ENCODE measurements at regions not wholly inside any gene's neighbourhood (a gene's known extent, or its start where the extent isn't known, plus 50 kb on each side); places are given as distances from the start of the nearest gene placed in this dataset.
A peak's percentile ranks its signal among the peaks of the same experiment; 100 is the strongest.
"Not testable (repeated sequence)": the region's sequence is repeated elsewhere in the genome, so short reads cannot be mapped to it uniquely, and the experiment has no call there.

DNA sequence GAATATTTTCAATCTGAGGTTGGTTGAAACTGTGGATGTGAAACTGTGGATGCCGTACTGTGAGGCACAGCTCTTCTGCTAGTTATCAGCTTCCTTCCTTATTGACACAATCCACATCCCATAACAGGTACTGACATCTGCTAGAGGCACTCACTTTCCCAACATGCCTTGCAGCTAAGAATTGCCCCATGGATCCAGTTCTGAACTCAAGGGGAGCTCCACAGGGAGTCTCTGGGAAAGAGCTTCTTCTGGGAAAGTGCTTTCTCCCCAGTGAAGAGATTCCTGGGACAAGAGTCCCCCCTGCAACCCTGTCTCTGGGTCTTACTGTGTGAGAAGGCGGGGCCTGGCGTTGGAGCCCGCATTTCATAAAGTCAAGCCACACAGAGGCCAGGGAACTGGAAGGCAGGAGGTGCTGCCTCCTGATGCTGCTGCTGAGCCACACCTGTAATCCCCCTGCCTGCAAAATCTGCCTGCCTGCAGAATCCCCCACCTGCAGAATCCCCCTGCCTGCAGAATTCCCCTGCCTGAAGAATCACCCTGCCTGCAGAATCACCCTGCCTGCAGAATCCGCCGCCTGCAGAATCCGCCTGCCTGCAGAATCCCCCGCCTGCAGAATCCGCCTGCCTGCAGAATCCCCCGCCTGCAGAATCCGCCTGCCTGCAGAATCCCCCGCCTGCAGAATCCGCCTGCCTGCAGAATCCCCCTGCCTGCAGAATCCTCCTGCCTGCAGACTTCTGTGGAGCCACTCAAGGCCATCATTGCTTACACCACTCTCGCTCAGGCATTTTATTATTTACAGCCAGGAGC lies 305.4 kb downstream of the FOXL1 start:
- DNase-seq (ENCODE audit: low read depth, low spot score), result no peak

DNA sequence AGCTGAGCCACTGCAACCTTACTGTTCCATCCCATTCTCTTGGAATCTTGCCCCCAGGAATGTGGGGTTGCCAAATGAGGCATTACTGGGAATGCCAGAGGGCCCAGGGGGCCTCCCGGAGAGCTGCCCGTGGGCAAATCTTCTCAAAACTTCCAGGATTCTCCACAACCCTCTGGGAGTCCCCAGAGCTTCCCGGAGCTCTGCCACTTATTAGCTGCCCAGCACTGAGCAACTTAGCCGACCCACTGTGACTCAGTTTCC lies 306.0 kb downstream of the FOXL1 start:
- DNase-seq (ENCODE audit: low read depth, low spot score), result peak; percentile 53

DNA sequence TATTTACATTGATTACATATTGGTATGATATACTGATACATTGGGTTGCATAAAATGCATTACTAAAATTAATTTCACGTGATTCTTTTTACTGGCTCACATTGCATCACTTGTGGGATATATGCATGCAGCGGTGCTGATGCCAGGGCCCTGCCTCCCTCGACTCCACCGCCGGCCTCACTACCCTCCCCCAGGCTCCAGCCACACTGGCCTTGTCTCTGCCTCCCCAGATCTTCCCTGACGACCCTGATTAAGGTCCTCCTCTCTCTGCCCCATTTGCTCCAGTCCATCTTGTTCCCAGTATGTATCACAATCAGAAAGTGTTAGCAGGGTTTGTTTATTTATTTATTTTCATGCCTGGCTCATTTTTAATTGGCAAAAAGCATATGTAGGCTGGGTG lies 306.8 kb downstream of the FOXL1 start:
- no peak for DNase-seq (ENCODE audit: low read depth, low spot score)

DNA sequence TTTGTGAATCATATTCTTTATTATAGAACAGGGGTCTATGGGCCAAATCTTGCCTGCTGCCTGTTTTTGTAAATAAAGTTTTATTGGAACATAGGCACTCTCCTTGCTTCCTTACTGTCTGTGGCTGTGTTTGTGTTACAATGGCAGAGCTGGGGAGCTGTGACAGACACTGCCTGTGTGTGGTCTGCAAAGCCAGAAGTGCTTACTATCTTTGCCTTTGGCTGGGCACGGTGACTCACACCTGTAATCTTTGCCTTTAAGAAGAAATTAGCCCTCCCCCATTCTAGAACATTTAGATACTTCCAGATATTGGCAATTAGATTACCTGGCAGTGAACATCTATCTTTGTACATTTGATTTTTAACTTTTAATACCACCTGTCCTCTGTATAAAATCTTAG lies 308.3 kb downstream of the FOXL1 start:
- DNase-seq (ENCODE audit: low read depth, low spot score), result no peak

DNA sequence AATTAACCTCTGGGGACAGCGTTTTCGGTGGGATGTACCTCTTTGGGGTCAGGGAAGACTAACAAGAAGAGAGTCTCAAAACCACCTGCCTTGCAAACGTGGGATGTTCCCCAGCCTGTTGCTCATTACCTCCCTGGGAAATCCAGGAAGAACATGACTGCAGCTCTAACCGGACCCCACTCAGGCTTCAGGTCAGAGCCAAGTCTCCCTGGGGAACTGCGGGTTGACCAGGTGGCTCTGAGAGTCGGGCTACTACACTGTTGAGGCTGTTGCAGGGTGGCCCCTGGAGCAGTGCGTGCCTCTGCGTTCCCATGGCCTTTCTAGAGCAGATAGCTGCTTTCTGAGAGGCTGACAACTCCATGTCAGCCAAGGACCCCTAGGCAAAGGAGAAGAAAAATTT lies 309.1 kb downstream of the FOXL1 start:
- no peak for DNase-seq (ENCODE audit: low read depth, low spot score)

DNA sequence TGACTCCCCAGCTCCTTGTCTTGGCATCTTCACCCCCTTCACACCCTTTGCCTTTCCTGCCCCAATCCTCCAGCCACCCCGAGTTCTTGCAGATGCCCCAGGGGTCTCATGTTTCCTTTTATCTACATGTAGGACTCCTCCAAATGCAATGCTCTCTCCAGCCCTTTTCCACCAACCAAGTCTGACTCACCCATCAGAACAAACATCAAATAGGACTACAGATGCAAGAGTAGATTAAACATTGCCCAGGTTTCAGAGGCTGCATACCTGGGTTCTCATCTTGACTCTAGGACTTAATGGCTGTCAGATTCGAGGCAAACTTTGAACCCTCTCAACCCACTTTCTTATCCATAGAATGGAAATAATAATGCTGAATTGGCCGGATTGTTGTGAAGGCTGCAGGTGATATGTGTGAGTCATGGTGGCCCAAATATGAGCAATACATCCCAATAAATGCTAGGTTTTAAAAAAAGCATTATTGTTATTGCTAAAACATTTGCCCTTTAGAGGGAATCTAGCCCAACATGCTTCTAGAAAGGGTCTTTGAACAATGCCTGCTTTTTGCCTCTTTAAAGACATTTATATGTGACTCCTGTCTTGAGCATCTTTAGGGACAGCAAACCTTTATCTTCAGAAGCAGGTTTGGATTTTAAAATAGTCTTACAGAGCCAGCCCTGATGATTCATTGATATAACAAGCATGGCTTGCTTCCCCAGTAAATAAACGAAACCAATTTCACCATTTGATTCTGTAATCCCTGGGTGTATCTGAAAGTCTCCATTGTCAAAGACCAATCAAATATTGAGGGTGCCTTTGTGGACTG lies 310.1 kb downstream of the FOXL1 start:
- DNase-seq (ENCODE audit: low read depth, low spot score), result no peak

DNA sequence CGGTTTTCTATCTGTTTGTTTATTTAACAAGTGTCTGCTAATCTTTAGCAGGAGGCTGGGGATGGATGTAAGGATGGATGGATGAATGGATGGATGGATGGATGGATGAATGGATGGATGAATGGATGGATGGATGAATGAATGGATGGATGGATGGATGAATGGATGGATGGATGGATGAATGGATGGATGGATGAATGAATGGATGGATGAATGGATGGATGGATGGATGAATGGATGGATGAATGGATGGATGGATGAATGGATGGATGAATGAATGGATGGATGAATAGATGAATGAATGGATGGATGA lies 310.7 kb downstream of the FOXL1 start:
- not testable (repeated sequence) for DNase-seq (ENCODE audit: low read depth, low spot score)

DNA sequence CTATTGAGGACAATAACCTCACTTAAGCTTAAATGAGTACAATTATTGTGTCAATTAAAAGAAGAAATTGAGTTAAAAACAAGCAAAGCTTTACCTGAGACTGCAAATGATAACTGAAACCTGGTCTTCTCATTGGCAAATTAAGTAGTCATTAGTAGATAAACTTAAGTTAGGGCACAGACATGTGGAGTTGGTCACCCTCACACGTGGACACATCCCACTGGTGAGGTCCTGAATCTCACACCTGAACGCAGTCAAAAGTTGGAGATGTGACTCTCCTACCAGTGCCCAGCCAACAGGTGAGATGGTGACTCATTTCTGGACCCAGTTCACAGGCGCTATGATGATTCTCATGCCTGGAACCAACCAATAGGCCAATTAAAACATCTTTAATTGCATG lies 311.6 kb downstream of the FOXL1 start:
- DNase-seq (ENCODE audit: low read depth, low spot score), result no peak

DNA sequence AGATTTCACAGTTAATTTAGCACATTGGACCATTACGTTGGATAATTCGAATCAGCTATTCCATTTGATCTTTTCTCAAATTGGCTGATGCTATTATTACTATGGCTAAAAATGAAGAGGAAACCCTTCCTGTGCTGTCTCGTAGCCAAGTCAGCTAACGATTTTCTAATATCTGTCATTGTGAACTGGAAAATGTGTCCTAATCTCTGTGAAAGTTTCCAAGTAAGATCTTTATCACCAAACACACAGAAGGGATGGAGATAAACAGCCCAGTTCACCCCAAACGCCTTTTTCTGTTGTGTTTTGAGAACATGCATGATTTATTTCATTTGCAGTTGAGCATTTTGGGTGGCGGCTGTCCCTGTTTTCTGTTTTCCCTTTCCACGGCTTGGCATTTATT lies 312.8 kb downstream of the FOXL1 start:
- no peak for DNase-seq (ENCODE audit: low read depth, low spot score)

DNA sequence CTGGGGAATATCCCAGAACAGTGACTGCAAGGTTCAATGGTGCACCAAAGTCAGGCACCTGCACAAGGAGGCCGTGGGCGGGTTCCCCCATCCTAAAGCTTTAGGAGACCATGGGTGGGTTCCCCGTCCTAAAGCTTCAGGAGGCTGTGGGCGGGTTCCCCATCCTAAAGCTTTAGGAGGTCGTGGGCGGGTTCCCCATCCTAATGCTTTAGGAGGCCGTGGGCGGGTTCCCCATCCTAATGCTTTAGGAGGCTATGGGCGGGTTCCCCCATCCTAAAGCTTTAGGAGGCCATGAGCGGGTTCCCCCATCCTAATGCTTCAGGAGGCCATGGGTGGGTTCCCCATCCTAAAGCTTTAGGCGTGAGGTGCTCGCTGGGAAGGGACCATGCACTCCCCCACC lies 313.3 kb downstream of the FOXL1 start:
- no peak for DNase-seq (ENCODE audit: low read depth, low spot score)

DNA sequence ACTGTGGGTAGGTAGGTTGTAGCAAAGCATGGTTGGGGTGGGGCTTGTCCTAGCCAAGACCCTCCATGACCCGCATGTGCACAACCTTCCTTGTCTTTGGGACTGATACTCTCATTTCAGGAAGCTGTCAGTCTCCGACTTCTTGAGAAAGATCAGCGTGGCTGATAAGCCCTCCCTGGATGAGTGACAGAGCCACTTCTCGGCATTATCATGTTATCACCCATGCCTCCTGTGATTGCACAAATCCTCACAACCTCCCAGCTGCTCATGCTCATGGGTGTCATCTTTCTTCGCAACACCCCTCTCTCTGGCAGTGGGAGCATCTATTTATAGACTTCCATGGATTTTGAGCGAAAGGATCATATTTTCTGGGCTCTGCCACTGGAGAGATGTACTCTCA lies 314.2 kb downstream of the FOXL1 start:
- DNase-seq (ENCODE audit: low read depth, low spot score), result no peak

DNA sequence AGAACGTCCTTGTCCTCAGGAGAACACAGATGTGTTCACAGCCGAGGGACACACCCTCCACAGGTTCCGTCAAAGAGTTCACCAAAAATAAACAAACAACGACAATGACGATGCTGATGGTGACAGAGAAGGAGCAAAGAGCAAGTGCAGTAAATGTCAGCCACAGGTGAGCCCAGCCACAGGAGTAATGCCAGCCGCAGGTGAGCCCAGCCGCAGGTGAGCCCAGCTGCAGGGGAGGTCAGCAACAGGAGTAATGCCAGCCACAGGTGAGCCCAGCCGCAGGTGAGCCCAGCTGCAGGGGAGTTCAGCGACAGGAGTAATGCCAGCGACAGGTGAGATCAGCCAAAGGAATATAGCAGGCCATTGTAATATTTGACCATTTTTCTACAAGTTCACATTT lies 315.2 kb downstream of the FOXL1 start:
- DNase-seq (ENCODE audit: low read depth, low spot score), result no peak

DNA sequence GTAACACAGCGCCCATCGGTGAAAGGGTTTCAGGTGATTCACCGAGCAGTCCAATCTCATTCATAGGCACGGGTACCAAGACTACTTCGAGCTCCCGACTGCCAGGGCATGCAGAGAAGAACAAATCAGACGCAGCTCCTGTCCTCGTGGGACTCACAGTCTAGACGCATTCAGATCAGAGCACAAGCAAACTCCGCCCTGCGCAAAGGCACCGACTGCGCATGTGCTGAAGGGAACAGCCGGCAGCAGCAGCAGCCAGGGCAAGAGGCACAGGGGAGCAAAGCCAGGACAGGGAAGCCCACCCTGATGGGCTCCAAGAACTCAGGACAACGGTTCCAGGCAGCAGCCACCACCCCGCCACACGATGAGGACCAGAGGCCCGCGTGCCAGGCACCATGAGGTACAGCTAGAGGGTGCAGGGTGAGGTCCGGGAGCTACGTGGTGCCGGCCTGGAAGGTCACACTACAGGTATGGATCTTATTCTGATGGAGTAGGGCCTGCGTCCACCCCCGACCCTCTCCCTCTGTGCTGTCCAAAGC lies 315.7 kb downstream of the FOXL1 start:
- DNase-seq (ENCODE audit: low read depth, low spot score), result no peak

DNA sequence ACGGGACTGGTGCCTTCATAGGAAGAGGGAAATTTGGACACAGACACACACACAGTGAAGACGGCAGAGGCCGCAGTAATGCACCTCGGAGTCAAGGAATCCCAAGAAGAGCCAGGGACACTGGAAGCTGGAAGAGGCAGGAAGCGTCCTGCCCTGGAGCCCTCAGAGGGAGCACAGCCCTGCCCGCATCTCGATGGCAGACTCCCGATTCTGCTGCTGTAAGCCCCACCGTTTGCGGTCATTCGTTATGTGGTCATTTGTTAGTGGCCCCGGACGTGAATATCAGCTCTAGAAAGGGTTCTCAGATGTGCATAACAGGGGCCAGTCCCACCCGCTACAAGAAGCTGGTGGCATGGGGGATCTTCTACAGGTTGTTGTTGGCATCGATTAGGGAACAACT lies 316.6 kb downstream of the FOXL1 start:
- no peak for DNase-seq (ENCODE audit: low read depth, low spot score)

DNA sequence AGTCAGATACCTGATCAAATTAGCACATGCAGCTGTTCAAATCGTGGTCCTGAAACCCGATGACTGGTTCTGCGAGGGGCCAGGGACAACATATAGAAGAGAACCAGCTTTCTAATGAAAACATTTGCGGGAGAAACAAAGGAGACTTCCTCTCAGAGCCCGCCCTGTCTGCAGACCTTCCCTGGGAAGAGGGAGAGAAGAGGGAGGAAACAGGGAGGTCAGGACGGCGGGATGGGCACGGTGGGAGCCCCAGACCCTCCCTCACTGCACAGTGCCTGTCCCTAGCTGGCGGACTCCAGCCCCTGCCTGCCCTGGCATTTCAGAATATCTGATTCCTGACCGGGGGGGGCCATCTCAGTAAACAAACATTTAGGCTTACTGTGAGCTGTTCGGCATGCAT lies 317.3 kb downstream of the FOXL1 start:
- DNase-seq (ENCODE audit: low read depth, low spot score), result no peak

DNA sequence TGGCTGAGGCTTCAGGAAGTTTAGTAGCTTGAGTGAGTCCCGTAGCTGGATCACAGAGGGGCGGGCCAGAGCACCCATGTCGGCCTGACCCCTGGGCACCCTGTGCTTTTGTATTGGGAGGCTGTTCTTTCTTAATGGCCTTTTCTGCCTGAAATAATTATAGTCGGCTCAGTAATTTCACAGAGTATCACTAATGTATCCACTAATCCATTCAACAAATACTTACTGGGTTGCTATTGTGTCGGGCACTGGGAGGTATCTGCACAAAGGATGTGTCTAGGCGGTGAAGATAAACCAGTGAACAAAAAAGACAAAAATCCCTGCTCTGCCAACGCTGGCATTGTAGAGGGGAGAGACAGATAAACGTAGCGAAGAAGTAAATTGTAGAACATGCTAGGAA lies 318.6 kb downstream of the FOXL1 start:
- no peak for DNase-seq (ENCODE audit: low read depth, low spot score)

DNA sequence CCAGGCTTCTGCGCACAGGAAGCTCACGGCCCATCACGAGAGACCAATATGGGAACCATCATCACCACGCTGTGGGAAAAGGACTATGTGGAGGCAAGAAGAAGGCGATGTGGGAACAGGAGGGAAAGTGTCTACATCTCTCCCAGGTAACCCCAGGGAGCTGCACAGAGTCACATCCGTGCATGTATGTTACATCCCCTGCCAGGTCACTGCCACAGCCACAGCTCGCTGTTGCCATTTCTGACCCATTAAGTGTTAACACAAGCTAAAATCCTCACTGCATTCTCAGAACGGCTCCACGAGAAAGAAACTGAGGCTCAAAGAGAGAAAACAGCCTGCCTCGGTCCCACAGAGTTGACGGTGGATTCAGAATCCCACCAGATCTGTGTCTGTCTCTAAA lies 319.1 kb downstream of the FOXL1 start:
- DNase-seq (ENCODE audit: low read depth, low spot score), result no peak

DNA sequence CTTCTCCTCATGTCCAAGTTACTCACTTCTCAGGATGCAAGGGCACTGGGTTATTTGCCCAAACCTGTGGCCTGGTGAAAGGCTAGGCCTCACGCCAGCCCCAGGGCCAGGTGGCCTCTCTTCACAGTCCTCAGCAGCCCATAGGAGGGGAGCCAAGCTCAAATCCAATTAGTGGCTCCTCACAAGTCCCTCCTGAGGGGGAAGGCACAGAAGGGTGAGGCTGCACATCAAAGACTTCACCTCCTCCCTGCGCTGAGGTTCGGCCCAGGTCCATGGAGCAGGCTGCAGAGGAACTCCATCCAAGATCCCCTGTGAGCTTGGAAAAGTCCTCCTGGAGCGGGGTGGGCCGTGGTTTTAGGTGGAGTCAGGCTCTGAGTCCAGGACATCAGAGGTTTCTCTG lies 320.0 kb downstream of the FOXL1 start:
- DNase-seq (ENCODE audit: low read depth, low spot score), result peak; percentile 25

DNA sequence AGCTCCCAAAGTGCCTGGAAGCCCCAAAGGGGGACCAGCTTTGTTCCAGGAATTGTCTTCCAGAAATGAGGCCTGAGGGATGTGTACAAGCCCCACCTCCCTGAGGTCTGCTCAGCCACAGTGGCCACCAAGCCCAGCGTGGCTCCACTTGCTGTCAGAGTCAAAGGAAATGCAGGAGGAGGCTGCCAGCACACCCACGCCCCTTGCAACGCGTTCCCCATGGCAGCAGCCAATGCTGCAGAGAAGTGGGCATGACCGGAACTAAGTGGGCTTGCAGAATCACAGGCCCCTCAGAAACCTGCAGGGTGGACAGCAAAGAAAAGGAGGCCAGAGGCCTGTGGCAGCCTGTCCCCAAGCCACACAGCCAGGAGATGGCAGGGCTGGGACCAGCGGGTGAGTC lies 320.8 kb downstream of the FOXL1 start:
- peak; percentile 8 for DNase-seq (ENCODE audit: low read depth, low spot score)

DNA sequence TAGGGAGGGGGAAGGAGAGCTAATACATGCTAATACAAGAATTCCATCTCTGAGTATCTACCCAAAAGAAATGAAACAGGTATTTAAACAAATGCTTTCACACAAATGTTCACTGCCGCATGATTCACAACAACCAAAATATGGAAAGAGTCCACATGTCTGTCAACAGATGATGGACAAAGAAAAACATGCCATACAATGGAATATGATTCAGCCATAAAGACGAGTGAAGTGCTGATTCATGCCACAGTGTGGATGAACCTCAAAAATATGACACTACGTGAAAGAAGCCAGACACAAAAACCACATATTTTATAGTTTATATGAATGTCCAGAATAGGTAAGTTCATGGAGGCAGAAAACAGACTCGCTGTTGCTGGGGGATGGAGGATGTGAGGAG lies 321.4 kb downstream of the FOXL1 start:
- DNase-seq (ENCODE audit: low read depth, low spot score), result peak; percentile 13

DNA sequence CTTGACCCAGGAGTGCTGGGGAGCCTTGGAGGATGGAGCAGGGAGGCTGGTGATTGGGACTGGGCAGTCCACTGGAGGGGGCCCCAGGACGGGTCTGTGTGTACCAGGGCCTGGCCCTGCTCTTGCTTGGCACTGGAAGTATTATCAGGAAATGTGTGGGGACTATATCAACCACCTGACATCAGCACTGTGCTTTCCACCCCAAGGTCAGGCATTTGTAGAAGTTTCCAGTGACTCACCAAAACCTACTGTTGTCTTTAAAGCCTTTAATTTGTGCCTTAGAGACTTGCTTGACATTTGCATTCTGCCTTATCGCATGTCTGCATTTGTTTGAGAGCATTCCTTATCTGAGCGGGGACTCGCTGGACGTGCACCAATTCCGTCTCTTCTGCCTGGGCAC lies 323.1 kb downstream of the FOXL1 start:
- peak; percentile 62 for DNase-seq (ENCODE audit: low read depth, low spot score)

DNA sequence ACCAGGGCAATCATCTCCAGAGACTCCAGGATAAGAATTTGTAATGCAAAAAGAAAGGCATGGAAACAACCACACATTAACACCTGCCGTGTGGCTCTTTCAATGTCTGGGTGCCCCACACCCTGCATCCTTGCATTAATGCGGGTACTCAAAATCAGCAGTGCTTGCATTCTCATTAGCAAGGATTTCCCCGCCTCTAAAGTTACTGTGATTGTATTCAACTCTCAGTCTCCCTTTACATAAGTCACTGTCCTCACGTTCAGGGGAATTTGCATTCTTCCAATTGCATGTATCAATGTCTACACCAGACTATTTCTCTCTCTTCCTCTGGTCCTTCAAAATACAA lies 324.3 kb downstream of the FOXL1 start:
- DNase-seq (ENCODE audit: low read depth, low spot score), result no peak

DNA sequence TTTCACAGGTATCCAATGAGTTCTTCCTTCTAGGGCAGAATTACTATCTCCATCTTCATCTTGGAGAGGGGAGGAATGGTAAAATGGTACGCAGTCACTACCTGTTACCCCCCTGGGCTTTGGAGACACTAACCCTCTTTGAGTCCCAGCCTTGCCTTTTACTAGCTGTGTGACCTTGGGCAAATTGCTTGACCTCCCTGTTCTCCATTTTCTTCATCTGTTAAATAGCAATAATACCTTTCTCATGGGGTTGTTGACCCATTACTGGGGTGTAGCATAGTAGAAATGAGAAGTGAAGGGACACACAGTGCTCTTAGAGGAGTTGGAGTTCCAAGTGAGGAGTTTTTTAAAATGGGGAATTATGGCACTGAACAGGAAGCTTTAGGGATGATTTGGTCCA lies 324.7 kb downstream of the FOXL1 start:
- DNase-seq (ENCODE audit: low read depth, low spot score), result no peak

DNA sequence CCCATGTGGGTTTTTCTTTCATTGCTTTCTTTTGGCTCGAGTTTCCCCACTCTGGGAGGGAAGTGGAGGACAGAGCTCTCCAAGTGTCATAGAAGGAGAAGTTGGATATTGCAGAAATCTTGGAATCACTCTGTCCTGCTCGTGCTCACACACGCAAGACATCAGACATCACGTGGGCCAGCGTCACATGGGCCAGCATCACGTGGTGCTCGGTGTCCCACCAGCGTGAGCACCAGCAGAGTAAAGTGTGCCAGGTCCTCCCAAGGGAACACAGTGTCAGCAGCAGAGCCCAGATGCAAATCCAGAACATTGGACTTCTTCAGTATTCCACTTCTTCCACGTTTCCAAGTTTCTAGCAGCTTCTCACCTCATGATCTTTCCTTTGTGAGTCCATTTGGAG lies 327.0 kb downstream of the FOXL1 start:
- no peak for DNase-seq (ENCODE audit: low read depth, low spot score)

Measured in astrocyte of the hippocampus (primary cell).